Adrenal gland (tissue), 5 donors: ENCODE measurements at regions not wholly inside any gene's neighbourhood (a gene's known extent, or its start where the extent isn't known, plus 50 kb on each side); places are given as distances from the start of the nearest gene placed in this dataset.
"Not testable (repeated sequence)": the region's sequence is repeated elsewhere in the genome, so short reads cannot be mapped to it uniquely, and the experiment has no call there.

Experiments
- POLR2A ChIP-seq, 2 donors: fragments of 450-650 bp; IDR thresholded peaks; one replicate each; pipeline ENCODE4 v1.6.1; 2017; ENCODE audit warnings: antibody characterized with exemption in 2 of 2, mild to moderate bottlenecking in 2 of 2, moderate library complexity in 1 of 2
- TF ChIP-seq, protein P1 (sequence below), 6 experiments: fragments of 450-650 bp in 4 of 6; fragments of 200-600 bp in 2 of 6; sonication (generic) in 1 of 6; IDR thresholded peaks; 1 replicate in 5 of 6; 2 replicates in 1 of 6; pipeline versions ENCODE4 v1.5.1 to v1.8.0; 2016 to 2021; ENCODE audit warnings: antibody characterized with exemption in 6 of 6, mild to moderate bottlenecking in 2 of 6, moderate library complexity in 1 of 6
- donor health status: DM: no; HTN: no; CAD: no.

GRCh38 chr16:34791835-34792234, 1332.4 kb downstream of the TP53TG3F start:
- TF ChIP-seq, protein P1, sequence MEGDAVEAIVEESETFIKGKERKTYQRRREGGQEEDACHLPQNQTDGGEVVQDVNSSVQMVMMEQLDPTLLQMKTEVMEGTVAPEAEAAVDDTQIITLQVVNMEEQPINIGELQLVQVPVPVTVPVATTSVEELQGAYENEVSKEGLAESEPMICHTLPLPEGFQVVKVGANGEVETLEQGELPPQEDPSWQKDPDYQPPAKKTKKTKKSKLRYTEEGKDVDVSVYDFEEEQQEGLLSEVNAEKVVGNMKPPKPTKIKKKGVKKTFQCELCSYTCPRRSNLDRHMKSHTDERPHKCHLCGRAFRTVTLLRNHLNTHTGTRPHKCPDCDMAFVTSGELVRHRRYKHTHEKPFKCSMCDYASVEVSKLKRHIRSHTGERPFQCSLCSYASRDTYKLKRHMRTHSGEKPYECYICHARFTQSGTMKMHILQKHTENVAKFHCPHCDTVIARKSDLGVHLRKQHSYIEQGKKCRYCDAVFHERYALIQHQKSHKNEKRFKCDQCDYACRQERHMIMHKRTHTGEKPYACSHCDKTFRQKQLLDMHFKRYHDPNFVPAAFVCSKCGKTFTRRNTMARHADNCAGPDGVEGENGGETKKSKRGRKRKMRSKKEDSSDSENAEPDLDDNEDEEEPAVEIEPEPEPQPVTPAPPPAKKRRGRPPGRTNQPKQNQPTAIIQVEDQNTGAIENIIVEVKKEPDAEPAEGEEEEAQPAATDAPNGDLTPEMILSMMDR (IDR thresholded peaks at IDR 0.05): not testable (repeated sequence)
- TF ChIP-seq POLR2A (IDR thresholded peaks at IDR 0.05): not testable (repeated sequence)
